ENCODE measurements at regions not wholly inside any gene's neighbourhood (a gene's known extent, or its start where the extent isn't known, plus 50 kb on each side); places are given as distances from the start of the nearest gene placed in this dataset.

DNA sequence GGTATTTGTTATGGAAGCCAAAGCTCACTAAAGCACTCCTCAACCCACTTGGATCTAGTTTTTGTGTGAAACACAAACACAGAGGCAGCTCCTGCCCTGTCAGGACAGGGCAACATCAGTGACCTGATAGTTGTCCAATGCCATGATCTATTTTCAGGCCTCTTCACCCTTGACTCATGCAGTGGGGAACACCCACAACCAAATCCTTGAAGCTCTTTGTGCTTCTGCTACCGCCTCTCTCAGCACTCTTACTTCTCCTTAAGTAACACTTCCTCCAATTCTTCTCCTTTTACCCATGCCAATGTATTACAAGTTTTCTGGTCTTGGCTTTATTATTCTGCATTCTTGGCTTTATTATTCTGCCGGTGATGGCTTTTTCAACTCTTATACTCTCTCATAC, 425.3 kb downstream of the INHBA start:
- TF ChIP-seq POLR2A (IDR thresholded peaks at IDR 0.05): no peak
- TF ChIP-seq, protein P1, sequence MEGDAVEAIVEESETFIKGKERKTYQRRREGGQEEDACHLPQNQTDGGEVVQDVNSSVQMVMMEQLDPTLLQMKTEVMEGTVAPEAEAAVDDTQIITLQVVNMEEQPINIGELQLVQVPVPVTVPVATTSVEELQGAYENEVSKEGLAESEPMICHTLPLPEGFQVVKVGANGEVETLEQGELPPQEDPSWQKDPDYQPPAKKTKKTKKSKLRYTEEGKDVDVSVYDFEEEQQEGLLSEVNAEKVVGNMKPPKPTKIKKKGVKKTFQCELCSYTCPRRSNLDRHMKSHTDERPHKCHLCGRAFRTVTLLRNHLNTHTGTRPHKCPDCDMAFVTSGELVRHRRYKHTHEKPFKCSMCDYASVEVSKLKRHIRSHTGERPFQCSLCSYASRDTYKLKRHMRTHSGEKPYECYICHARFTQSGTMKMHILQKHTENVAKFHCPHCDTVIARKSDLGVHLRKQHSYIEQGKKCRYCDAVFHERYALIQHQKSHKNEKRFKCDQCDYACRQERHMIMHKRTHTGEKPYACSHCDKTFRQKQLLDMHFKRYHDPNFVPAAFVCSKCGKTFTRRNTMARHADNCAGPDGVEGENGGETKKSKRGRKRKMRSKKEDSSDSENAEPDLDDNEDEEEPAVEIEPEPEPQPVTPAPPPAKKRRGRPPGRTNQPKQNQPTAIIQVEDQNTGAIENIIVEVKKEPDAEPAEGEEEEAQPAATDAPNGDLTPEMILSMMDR (IDR thresholded peaks at IDR 0.05): no peak
